ENCODE measurements at regions not wholly inside any gene's neighbourhood (a gene's known extent, or its start where the extent isn't known, plus 50 kb on each side); places are given as distances from the start of the nearest gene placed in this dataset.
A peak's percentile ranks its signal among the peaks of the same experiment; 100 is the strongest.
"Not testable (repeated sequence)": the region's sequence is repeated elsewhere in the genome, so short reads cannot be mapped to it uniquely, and the experiment has no call there.

GRCh38 chr1:206333316-206333715, 130.0 kb downstream of the SRGAP2 start:
- H3K4me3 Mint-ChIP-seq; H3K9me3 Mint-ChIP-seq; H3K36me3 Mint-ChIP-seq (ENCODE audit: insufficient read depth); DNase-seq; H3K27me3 Mint-ChIP-seq (ENCODE audit: low read depth); H3K4me1 Mint-ChIP-seq (ENCODE audit: low read depth); ATAC-seq: not testable (repeated sequence)

GRCh38 chr1:206333897-206334296, 130.6 kb downstream of the SRGAP2 start:
- not testable (repeated sequence) for H3K36me3 Mint-ChIP-seq (ENCODE audit: insufficient read depth); ATAC-seq; DNase-seq; H3K4me1 Mint-ChIP-seq (ENCODE audit: low read depth); H3K27me3 Mint-ChIP-seq (ENCODE audit: low read depth); H3K9me3 Mint-ChIP-seq; H3K4me3 Mint-ChIP-seq

GRCh38 chr1:206334481-206334880, 131.1 kb downstream of the SRGAP2 start:
- not testable (repeated sequence) for ATAC-seq

GRCh38 chr1:206335162-206335561, 131.8 kb downstream of the SRGAP2 start:
- DNase-seq; H3K36me3 Mint-ChIP-seq (ENCODE audit: insufficient read depth); H3K4me3 Mint-ChIP-seq; H3K9me3 Mint-ChIP-seq; ATAC-seq; H3K4me1 Mint-ChIP-seq (ENCODE audit: low read depth); H3K27me3 Mint-ChIP-seq (ENCODE audit: low read depth): not testable (repeated sequence)

More at GRCh38 chr1:206334481-206334880, 131.1 kb downstream of the SRGAP2 start:
- H3K9me3 Mint-ChIP-seq; H3K36me3 Mint-ChIP-seq (ENCODE audit: insufficient read depth); DNase-seq; H3K27me3 Mint-ChIP-seq (ENCODE audit: low read depth); H3K4me3 Mint-ChIP-seq; H3K4me1 Mint-ChIP-seq (ENCODE audit: low read depth): not testable (repeated sequence)

GRCh38 chr1:206335875-206336846, 132.8 kb downstream of the SRGAP2 start:
- DNase-seq; H3K4me1 Mint-ChIP-seq (ENCODE audit: low read depth); H3K27me3 Mint-ChIP-seq (ENCODE audit: low read depth); H3K9me3 Mint-ChIP-seq; ATAC-seq; H3K36me3 Mint-ChIP-seq (ENCODE audit: insufficient read depth); H3K4me3 Mint-ChIP-seq: not testable (repeated sequence)

GRCh38 chr1:206337024-206337423, 133.3 kb upstream of the IKBKE start:
- ATAC-seq; H3K4me3 Mint-ChIP-seq; H3K4me1 Mint-ChIP-seq (ENCODE audit: low read depth); H3K27me3 Mint-ChIP-seq (ENCODE audit: low read depth); H3K9me3 Mint-ChIP-seq; H3K36me3 Mint-ChIP-seq (ENCODE audit: insufficient read depth); DNase-seq: not testable (repeated sequence)

- H3K9me3 Mint-ChIP-seq; H3K4me3 Mint-ChIP-seq; DNase-seq; H3K27me3 Mint-ChIP-seq (ENCODE audit: low read depth); H3K36me3 Mint-ChIP-seq (ENCODE audit: insufficient read depth); H3K4me1 Mint-ChIP-seq (ENCODE audit: low read depth); ATAC-seq: not testable (repeated sequence)
Observed at GRCh38 chr1:206350493-206351275, 119.6 kb upstream of the IKBKE start.

- ATAC-seq; DNase-seq; H3K27me3 Mint-ChIP-seq (ENCODE audit: low read depth); H3K4me1 Mint-ChIP-seq (ENCODE audit: low read depth); H3K9me3 Mint-ChIP-seq; H3K4me3 Mint-ChIP-seq; H3K36me3 Mint-ChIP-seq (ENCODE audit: insufficient read depth): not testable (repeated sequence)
Observed at GRCh38 chr1:206351276-206352052, 118.8 kb upstream of the IKBKE start.

- DNase-seq; H3K4me3 Mint-ChIP-seq; H3K9me3 Mint-ChIP-seq; H3K27me3 Mint-ChIP-seq (ENCODE audit: low read depth); H3K36me3 Mint-ChIP-seq (ENCODE audit: insufficient read depth); H3K4me1 Mint-ChIP-seq (ENCODE audit: low read depth): not testable (repeated sequence)
- ATAC-seq = peak; percentile 86 to 87
Observed at GRCh38 chr1:206356310-206356709, 114.0 kb upstream of the IKBKE start.

- not testable (repeated sequence) for H3K9me3 Mint-ChIP-seq; H3K27me3 Mint-ChIP-seq (ENCODE audit: low read depth); H3K4me3 Mint-ChIP-seq; DNase-seq; H3K4me1 Mint-ChIP-seq (ENCODE audit: low read depth); H3K36me3 Mint-ChIP-seq (ENCODE audit: insufficient read depth)
- ATAC-seq = peak; percentile 83 to 89
Observed at GRCh38 chr1:206357962-206358361, 112.3 kb upstream of the IKBKE start.

GRCh38 chr1:206358771-206359170, 111.5 kb upstream of the IKBKE start:
- DNase-seq; H3K36me3 Mint-ChIP-seq (ENCODE audit: insufficient read depth); ATAC-seq: not testable (repeated sequence)

GRCh38 chr1:206359377-206359776, 110.9 kb upstream of the IKBKE start:
- not testable (repeated sequence) for DNase-seq; ATAC-seq; H3K36me3 Mint-ChIP-seq (ENCODE audit: insufficient read depth); H3K9me3 Mint-ChIP-seq; H3K27me3 Mint-ChIP-seq (ENCODE audit: low read depth); H3K4me1 Mint-ChIP-seq (ENCODE audit: low read depth); H3K4me3 Mint-ChIP-seq

More at GRCh38 chr1:206358771-206359170, 111.5 kb upstream of the IKBKE start:
- H3K4me3 Mint-ChIP-seq; H3K27me3 Mint-ChIP-seq (ENCODE audit: low read depth); H3K4me1 Mint-ChIP-seq (ENCODE audit: low read depth); H3K9me3 Mint-ChIP-seq: not testable (repeated sequence)

- not testable (repeated sequence) for ATAC-seq; H3K9me3 Mint-ChIP-seq; H3K4me3 Mint-ChIP-seq; H3K4me1 Mint-ChIP-seq (ENCODE audit: low read depth); H3K27me3 Mint-ChIP-seq (ENCODE audit: low read depth); H3K36me3 Mint-ChIP-seq (ENCODE audit: insufficient read depth); DNase-seq
Observed at GRCh38 chr1:206361978-206362543, 108.2 kb upstream of the IKBKE start.

GRCh38 chr1:206362994-206363393, 107.3 kb upstream of the IKBKE start:
- not testable (repeated sequence) for H3K27me3 Mint-ChIP-seq (ENCODE audit: low read depth); H3K9me3 Mint-ChIP-seq; H3K36me3 Mint-ChIP-seq (ENCODE audit: insufficient read depth); ATAC-seq; H3K4me1 Mint-ChIP-seq (ENCODE audit: low read depth); H3K4me3 Mint-ChIP-seq; DNase-seq
